Pons (tissue), 1 donor: ENCODE measurements at regions not wholly inside any gene's neighbourhood (a gene's known extent, or its start where the extent isn't known, plus 50 kb on each side); places are given as distances from the start of the nearest gene placed in this dataset.
"Not testable (repeated sequence)": the region's sequence is repeated elsewhere in the genome, so short reads cannot be mapped to it uniquely, and the experiment has no call there.

Source experiments
- DNase-seq: peaks from one replicate; pipeline ENCODE4 v3.0.0-alpha.2; 2016; ENCODE audit warnings: low spot score

DNA sequence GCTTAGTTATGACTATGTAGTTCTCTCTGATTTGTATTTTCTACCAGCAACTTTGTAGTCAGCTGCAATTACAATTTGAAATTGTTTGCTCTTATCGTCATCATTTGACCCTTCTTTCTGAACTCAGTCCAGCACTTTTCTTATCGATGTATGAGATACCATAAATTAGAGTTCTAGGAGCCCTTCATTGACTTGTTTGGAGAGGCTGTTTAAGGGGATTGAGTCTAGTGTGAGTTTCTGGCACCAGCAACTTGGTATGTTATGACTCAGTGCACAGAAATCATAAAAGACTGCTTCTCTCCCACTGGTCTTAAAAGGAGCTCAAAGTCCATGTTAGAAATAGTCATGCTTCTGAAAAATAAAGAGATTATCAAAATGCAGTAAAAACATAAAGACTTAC, 190.3 kb downstream of the TENT5A start:
- no peak for DNase-seq

- DNase-seq, result no peak
Observed at GRCh38 chr6:81561731-81562130, 190.8 kb downstream of the TENT5A start.

DNA sequence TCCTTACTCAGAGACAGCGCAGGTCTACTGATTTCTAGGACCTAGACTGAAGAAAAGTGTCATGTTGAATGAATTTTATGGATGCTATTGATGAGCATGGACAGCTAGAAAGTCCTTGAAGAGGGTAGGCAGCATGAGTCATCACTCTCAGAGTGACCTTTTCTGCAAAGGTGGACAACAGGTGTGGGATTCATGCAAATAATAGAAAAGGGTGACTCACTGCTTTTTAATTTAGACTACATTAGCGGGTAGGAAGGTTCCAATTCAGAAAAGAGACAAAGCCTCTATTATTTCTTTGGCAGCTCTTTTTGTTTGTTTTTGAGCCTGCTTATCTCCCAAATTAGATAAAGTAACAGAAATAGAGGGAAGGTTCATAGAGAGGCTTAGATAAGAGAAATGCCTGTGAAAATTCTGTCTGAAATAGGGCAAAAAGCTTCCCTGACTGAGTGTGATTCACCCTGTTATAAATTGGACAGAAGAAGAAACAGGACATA, 191.4 kb downstream of the TENT5A start:
- DNase-seq, result no peak

DNA sequence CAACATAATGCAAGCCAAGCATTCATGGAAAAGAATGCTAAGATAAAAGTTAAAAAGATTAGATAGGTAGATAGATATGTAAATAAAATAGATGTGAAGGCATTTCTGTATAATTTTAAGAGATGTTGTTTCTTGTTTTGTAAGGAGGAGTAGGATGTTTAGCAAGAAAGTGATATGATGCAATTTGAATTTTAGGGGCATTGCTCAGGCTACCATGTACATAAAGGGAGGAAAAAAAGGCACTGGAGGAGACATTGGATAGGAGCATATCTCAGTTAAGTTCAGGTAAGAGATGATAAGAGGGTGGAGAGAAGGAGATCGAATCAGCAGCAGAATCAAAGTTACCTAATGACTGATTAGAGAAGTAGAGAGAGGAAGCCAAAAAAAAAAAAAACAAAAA, 194.7 kb downstream of the TENT5A start:
- no peak for DNase-seq

DNA sequence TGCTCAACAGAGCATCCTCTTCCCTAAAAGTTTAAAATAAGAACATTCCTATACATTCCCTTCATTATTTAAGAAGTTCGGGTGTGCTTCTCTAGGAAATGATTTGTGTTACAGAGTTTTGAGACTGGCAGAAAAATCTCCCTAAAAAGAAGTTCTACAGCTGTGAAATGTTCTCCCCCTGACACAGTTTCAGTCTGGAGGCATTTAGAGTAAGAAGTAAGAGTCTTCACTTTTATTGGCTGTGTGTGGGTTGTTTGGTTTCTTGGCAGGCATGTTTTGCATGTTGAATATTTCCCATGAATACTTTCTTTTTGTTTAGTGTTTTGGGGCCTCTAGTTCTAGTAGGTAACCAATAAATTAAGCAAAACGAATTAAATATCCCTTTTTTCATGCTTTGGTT, 195.9 kb downstream of the TENT5A start:
- peak; percentile 25 for DNase-seq

- no peak for DNase-seq
Observed at GRCh38 chr6:81553216-81553615, 199.3 kb downstream of the TENT5A start.

DNA sequence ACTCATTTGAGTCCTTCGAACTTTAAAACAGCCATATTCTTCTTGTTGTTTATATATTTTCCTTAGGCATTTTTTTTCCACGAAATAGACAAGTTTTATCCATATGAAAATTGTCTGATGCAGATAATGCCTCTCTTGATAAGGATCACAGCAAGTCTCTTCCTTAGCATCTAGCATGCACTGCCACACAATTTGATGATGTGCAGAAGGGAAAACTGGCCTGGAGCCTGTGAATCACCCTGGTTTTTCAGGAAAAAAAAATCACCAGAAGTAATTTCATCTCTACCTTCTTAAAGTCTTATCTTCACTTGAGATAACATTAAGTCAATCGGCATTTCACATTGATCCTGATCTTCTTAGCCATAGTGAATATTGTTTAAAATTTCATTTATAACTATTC, 199.8 kb downstream of the TENT5A start:
- DNase-seq, result no peak

- DNase-seq, result no peak
Observed at GRCh38 chr6:81547149-81547548, 205.3 kb downstream of the TENT5A start.

DNA sequence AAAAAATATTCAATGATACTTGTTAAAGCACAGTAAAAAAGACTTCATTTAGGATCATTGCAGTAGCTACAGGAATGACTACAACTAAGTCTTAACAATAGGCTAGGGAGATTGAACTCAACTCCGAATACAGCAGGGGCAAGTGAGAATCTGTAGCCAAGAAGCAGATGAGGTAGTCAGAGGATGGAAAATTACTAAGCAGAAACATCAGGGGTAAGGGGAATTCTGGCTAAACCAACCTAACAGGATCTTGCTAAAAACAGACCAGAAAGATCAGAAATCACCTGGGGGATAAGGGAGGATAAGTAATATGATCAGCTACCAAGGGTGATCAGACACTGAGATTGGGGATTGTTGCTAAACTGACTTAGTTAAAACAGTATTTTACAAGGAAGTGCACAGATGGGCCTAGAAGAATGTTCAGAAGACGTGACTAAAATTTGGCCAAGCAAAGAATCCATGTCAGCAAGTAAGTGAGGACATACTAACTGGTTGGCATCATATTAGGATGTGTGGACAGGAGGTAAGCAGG, 217.5 kb downstream of the TENT5A start:
- DNase-seq, result no peak

- no peak for DNase-seq
Observed at GRCh38 chr6:81531869-81532561, 220.5 kb downstream of the TENT5A start.

DNA sequence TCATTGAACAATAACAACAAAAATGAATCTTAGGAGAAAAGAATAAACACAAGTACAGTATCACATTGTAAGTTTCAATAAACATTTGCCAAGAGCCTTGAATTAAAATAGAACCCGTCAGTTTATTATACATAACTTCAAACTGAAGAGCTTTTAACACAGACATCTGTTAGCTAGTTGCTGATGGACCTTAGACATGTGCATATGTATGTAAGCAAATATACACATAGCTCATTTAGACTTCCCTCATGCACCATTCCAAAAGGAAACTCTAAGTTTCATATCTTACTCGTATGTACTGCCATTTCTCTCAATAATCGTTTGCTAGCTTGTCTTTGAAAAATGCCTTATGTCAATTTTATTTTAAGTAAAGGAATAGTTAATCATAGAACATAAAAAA, 235.0 kb downstream of the TENT5A start:
- no peak for DNase-seq

DNA sequence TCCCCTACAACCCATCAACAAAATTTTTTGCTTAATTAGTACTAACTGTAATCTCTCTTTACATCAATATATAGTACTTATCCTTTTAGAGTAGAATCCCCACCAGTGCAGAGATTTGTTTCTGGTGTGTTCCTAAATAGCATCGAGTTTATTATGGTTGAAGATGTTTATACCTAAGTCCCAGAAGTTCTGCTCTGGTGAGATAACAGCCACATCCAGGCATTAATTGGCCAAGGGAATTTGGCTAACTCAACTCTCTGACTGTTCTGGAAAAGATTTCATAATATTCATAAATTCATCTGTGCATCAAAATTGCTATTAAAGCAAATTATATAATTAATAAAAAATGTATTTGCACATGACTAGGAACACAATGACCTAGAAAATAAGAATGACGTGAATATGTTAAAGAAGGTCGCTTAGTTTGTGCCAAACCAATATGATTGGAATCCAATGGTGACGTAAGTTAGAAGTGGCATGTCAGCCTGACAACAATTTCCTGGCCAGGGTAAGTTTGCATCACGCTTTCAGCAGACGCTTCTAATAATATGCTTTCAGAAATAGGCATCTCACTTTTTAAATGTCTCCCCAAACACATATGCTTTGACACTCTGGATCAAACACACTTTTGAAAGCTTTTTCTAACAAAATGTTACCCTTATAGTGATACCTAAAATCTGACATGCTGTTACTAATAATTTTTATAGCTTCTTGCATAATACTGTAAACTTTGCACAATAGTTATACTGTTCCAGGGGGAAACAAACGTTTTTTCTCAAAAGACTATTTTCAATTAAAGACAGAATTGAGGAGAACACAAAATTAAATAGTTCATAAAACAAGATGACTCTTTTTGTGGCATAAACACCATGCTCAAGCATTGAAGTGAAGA, 236.7 kb downstream of the TENT5A start:
- DNase-seq, result no peak

DNA sequence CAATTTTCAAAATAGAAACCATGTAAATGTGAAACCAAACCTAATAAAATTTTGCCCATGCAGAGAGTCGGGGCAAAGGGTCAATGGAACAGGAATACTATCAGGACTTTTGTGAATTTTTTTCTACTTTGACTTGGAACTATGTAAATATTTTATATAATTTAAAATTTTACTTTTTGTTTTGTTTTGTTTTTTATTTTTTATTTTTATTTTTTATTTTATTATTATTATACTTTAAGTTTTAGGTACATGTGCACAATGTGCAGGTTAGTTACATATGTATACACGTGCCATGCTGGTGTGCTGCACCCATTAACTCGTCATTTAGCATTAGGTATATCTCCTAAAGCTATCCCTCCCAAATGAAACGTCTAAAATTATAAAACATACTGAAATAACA, 238.3 kb downstream of the TENT5A start:
- not testable (repeated sequence) for DNase-seq

- DNase-seq, result no peak
Observed at GRCh38 chr6:81511423-81511822, 241.1 kb downstream of the TENT5A start.

DNA sequence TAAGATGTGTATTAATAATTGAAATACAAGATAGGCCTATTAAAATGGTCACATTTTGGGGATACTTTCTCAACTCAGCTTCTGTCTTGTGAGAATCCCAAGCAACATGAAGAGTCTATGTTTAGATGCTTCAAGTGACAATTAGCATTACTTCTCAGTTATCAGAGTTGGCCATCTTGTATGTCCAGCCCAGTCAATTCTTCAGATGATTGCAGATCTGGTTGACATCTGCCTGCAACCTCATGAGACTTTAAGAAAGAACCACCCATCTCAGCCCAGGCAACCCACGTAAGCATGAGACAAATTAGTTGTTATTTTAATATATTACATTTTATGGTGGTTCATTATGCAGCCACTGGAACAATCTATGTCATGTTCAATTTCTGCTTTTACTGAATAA, 256.5 kb downstream of the TENT5A start:
- no peak for DNase-seq

DNA sequence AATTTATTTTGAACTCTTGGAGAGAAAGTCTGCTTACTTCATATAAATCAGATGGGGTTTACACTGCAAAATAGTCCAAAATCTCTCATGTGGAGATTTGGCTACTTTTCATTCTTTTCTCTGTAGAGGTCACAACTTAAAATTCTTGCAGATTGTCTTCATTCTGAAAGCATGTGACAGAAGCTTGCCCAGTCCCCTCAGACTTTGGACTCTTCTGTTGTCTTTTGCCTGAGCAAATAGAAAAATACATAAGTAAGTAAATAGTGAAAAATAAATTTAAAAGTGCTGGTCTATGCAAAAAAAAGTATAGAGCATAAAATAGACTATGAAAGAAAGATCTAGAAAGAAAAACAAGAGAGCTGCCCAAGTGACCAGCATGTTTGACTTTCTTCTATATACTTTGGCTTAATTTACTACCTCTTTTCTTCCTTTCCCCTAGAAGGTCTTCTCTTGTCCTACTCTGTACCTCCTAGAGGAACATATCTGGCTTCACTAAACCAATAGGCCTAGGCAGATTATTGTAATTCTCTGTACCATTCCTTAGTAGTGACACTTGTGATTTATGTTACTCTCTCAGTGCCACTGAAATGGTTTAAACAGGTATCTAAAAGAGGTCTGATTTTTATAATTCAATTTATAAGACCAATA, 260.9 kb downstream of the TENT5A start:
- DNase-seq, result no peak

- peak; percentile 94 for DNase-seq
Observed at GRCh38 chr6:81487489-81487888, 265.0 kb downstream of the TENT5A start.

GRCh38 chr6:81486234-81486633, 266.2 kb downstream of the TENT5A start:
- no peak for DNase-seq

DNA sequence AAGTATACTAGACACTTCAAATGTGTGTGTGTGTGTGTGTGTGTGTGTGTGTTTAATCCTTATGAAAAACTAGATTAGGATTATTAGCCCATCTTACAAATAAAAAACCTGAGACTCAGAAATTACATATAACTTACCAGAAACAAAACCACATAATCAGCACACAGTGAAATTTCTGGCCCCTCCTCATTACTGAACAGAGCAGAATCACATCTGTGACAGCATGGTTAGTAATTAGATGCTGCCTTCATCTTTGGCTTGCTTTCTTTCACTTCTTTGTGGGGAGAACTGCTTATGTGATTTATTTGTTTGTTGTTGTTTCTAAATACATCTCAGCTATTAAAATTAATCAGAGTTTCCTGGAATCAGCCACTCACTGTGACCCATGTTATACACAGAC, 267.1 kb downstream of the TENT5A start:
- peak; percentile 66 for DNase-seq

DNA sequence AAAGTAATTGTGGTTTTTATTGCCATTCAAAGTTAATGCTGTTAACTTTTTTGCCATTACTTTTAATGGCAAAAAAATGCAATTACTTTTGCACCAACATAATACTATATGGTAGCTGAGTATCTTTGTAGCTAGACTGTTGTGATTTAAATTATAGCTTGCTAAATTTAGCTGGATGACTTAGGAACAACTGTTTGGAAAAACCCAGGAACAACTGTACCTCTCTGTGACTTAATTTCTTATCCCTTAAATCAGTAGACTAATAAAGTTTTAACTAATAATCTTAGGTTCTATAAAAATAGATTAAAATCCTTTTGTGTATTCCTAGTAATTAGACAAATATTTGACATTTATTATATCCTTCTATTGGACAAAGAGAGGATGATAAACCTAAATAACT, 268.2 kb downstream of the TENT5A start:
- no peak for DNase-seq

DNA sequence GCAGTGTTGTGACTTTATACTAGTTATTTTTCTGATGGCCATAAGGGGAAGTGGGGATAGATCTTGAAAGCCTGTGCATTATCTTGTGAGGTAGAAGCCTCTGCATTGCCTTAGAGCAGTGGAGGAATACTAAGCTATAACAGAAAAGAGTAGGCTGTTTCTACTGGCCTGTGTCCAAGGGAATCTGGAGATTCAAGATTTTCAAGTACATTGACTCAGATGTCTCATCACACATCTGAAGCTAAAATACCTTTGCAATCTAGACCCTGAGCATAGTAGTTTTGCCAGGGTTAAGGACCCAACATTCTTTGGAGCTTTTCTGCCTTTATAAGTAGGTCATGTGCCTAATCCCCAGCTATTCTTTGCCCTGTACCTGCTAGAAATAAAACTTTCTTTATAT, 272.3 kb downstream of the TENT5A start:
- DNase-seq, result no peak

- no peak for DNase-seq
Observed at GRCh38 chr6:81476881-81477280, 275.6 kb downstream of the TENT5A start.

DNA sequence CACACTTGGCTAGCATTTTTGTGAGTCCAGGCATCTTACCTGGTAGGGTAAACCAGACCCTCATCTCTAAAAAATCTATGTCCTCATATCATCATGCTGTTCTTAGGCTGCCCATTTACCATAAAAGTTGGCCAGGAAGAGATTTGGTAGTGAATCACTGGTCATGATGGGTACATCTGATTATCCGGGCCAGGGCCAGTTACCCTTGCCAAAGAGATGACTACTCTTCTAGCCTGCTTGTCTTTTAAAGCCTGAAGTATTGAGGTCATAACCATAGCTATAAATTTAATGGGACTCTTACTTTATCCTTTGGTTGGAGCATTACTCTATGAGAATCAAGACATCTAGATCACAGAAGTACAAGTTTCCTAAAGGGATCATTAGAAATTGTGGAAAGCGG, 276.8 kb downstream of the TENT5A start:
- DNase-seq, result no peak
